Cardiac muscle cell (in vitro differentiated cells and primary cell): ENCODE measurements at regions not wholly inside any gene's neighbourhood (a gene's known extent, or its start where the extent isn't known, plus 50 kb on each side); places are given as distances from the start of the nearest gene placed in this dataset.

Experiments used
- DNase-seq, 2 donors: peaks; one replicate each; pipeline versions ENCODE4 v3.0.0 to v3.0.0-alpha.2; 2010 to 2017; ENCODE audit warnings: low read depth in 1 of 2, low spot score in 1 of 2
- H3K27ac ChIP-seq: fragments of 200-600 bp; sonication (generic); 2 replicates; pipeline ENCODE4 v1.5.1; 2016
- H3K27me3 ChIP-seq: fragments of 200-600 bp; sonication (generic); 2 replicates; pipeline ENCODE4 v1.6.0; 2016; ENCODE audit warnings: control low read depth
- H3K36me3 ChIP-seq: fragments of 200-600 bp; sonication (generic); 2 replicates; pipeline ENCODE4 v1.5.1; 2016; ENCODE audit warnings: control low read depth
- H3K4me1 ChIP-seq: fragments of 200-600 bp; sonication (generic); 2 replicates; pipeline ENCODE4 v1.8.1; 2017; ENCODE audit warnings: low read depth, mild to moderate bottlenecking, mixed run types
- H3K4me3 ChIP-seq: fragments of 200-600 bp; sonication (generic); 2 replicates; pipeline ENCODE4 v1.5.1; 2016; ENCODE audit warnings: mild to moderate bottlenecking
- H3K9me3 ChIP-seq: fragments of 200-600 bp; sonication (generic); 2 replicates; pipeline ENCODE4 v1.5.1; 2017; ENCODE audit warnings: low read depth, mild to moderate bottlenecking, control low read depth
- CTCF ChIP-seq: IDR thresholded peaks from 2 replicates; pipeline ENCODE4 v1.5.1; 2012; ENCODE audit warnings: low read depth, mild to moderate bottlenecking, low read length

- H3K36me3 ChIP-seq, result no peaks in the 10 kb centered on the region
- no peak for TF ChIP-seq CTCF
- no peak overlapping the region for H3K4me3 ChIP-seq
- H3K27me3 ChIP-seq, result no peaks in the 10 kb centered on the region
- no peak for DNase-seq
- H3K27ac ChIP-seq, result no peak overlapping the region
- H3K9me3 ChIP-seq, result no peaks in the 10 kb centered on the region
- no peaks in the 10 kb centered on the region for H3K4me1 ChIP-seq
These were observed 604.8 kb downstream of the CPS1 start for GRCh38 chr2:211161236-211161635.

DNA sequence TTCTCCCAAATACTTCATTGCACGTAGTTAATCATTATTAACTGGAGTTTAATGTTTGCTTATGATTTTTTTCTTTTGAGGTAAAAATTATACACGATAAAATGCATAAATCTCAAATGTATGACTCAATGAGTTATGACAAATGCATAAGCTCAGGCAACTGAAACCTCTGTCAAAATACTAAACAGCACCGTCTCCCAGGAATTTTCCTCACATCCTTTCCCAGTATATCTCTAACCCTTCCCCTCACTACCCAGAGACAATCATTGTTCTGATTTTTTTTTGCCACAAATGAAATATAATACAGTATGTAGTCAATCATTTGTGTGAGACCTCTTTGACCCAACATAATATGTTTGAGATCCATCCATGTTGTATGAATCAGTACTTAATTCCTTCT is 606.5 kb downstream of the CPS1 start:
- no peak overlapping the region for H3K4me3 ChIP-seq
- no peak overlapping the region for H3K27ac ChIP-seq
- DNase-seq, result no peak
- H3K9me3 ChIP-seq, result no peaks in the 10 kb centered on the region
- H3K4me1 ChIP-seq, result no peaks in the 10 kb centered on the region
- no peak for TF ChIP-seq CTCF
- H3K36me3 ChIP-seq, result no peaks in the 10 kb centered on the region
- no peaks in the 10 kb centered on the region for H3K27me3 ChIP-seq

DNA sequence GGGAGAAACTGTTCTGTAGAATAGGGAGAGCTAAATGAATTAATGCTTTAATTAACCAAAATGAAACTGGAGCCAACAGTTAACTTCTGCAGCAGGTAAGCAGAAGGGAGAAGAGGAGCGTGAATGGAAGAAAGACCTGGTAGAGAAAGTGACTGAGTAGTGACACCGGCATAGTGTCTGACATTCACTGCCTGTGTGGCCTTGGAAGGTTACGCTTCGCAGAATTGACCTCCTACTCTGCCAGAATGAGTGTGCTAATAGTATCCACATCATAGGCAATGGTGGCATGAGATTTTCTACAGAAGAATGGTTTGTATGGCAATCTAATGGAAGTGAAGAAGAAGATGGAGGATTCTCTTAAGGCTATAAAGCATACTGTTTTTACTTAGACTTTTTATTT is 614.4 kb downstream of the CPS1 start:
- Histone ChIP-seq H3K4me1 (no peaks in the 10 kb centered on the region), H3K27ac (no peak overlapping the region), H3K27me3 (no peaks in the 10 kb centered on the region), H3K36me3 (no peaks in the 10 kb centered on the region), H3K9me3 (no peaks in the 10 kb centered on the region), H3K4me3 (no peak overlapping the region)
- no peak for TF ChIP-seq CTCF
- DNase-seq, result no peak

DNA sequence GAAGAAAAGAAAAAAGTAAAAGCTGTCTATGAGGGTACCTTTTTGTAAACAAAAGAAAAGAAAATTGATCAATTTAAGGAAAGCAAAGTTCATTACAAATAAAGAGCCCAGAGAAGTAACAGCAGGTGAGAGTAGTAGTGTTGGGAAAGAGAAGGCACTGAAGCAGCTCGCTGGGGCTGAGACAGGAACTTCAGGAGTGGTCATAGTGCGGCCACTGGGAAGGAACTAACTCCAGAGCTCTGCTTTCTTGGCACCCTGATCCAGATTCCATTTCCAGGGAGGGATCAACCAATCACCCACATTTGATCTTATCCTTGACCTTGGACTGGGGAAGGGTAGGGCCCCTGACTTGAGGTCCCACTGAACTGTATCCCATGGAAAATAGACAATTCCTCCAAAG is 617.6 kb downstream of the CPS1 start:
- Histone ChIP-seq H3K36me3 (no peaks in the 10 kb centered on the region), H3K27ac (no peak overlapping the region), H3K9me3 (no peaks in the 10 kb centered on the region), H3K4me3 (no peak overlapping the region), H3K4me1 (no peaks in the 10 kb centered on the region), H3K27me3 (no peaks in the 10 kb centered on the region)
- no peak for TF ChIP-seq CTCF
- no peak for DNase-seq

- TF ChIP-seq CTCF, result no peak
- no peak for DNase-seq
- no peaks in the 10 kb centered on the region for H3K4me1 ChIP-seq
- no peaks in the 10 kb centered on the region for H3K36me3 ChIP-seq
- H3K9me3 ChIP-seq, result no peaks in the 10 kb centered on the region
- H3K27me3 ChIP-seq, result no peaks in the 10 kb centered on the region
- H3K4me3 ChIP-seq, result no peak overlapping the region
- H3K27ac ChIP-seq, result no peak overlapping the region
These were observed 618.2 kb downstream of the CPS1 start for GRCh38 chr2:211174631-211175030.

DNA sequence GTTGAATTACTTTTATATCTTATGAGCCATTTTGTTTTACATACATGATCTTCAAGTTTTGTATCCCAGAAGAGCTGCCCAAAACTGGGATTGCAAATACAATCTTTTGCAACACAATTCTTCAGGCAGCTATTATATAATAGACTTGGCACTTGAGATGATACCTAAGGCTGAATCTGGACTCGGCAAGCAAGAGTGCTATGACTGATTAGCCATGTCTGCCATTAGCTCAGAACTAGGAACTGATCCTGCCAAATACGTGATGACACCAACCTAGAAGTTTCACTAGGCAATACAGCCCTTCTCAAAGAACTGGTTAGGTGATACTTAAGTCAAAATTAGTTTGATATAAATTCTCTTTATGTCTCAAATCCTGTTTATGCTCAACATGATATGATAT is 619.6 kb downstream of the CPS1 start:
- DNase-seq, result no peak
- no peaks in the 10 kb centered on the region for H3K27me3 ChIP-seq
- no peaks in the 10 kb centered on the region for H3K4me1 ChIP-seq
- no peaks in the 10 kb centered on the region for H3K36me3 ChIP-seq
- no peak overlapping the region for H3K27ac ChIP-seq
- H3K4me3 ChIP-seq, result no peak overlapping the region
- no peak for TF ChIP-seq CTCF
- H3K9me3 ChIP-seq, result no peaks in the 10 kb centered on the region
